AG10803 (cell line): ENCODE measurements at regions not wholly inside any gene's neighbourhood (a gene's known extent, or its start where the extent isn't known, plus 50 kb on each side); places are given as distances from the start of the nearest gene placed in this dataset.

Experiments used
- DNase-seq: peaks from one replicate; pipeline ENCODE4 v3.0.0; 2010; ENCODE audit warnings: low read depth
- H3K4me3 ChIP-seq: 2 replicates; pipeline ENCODE4 v1.5.1; 2011; ENCODE audit warnings: mild to moderate bottlenecking, low read length, control low read depth
- CTCF ChIP-seq: conservative IDR thresholded peaks from 2 replicates; pipeline ENCODE4 v1.5.1; 2011; ENCODE audit warnings: mild to moderate bottlenecking, low read length, control low read depth, inconsistent platforms

GRCh38 chr7:33742521-33742920 lies 162.8 kb upstream of the BMPER start:
- TF ChIP-seq CTCF = no peak
- no peak for DNase-seq
- H3K4me3 ChIP-seq = no peak overlapping the region

GRCh38 chr7:33742999-33743587 lies 162.2 kb upstream of the BMPER start:
- no peak for DNase-seq
- no peak overlapping the region for H3K4me3 ChIP-seq
- no peak for TF ChIP-seq CTCF

- DNase-seq = peak; percentile 87
- no peak for TF ChIP-seq CTCF
- H3K4me3 ChIP-seq = no peak overlapping the region
Observed at GRCh38 chr7:33743594-33743993, 161.7 kb upstream of the BMPER start.

GRCh38 chr7:33744293-33745075 lies 160.9 kb upstream of the BMPER start:
- TF ChIP-seq CTCF = peak; percentile 19; the same call in 1 of the 2 replicates
- DNase-seq = no peak
- H3K4me3 ChIP-seq = no peak overlapping the region

GRCh38 chr7:33745934-33746333 lies 159.4 kb upstream of the BMPER start:
- DNase-seq = peak; percentile 21
- TF ChIP-seq CTCF = no peak
- no peak overlapping the region for H3K4me3 ChIP-seq

GRCh38 chr7:33748793-33749192 lies 156.5 kb upstream of the BMPER start:
- H3K4me3 ChIP-seq = no peak overlapping the region
- TF ChIP-seq CTCF = no peak
- no peak for DNase-seq

GRCh38 chr7:33750177-33750576 lies 155.2 kb upstream of the BMPER start:
- TF ChIP-seq CTCF = no peak
- H3K4me3 ChIP-seq = no peak overlapping the region
- peak; percentile 80 for DNase-seq
